Cardiac fibroblast (primary cell): ENCODE measurements at regions not wholly inside any gene's neighbourhood (a gene's known extent, or its start where the extent isn't known, plus 50 kb on each side); places are given as distances from the start of the nearest gene placed in this dataset.

Experiments
- DNase-seq, 2 donors: peaks; one replicate each; pipeline versions ENCODE4 v3.0.0 to v3.0.0-alpha.2; 2010; ENCODE audit warnings: low read depth in 2 of 2
- H3K4me3 ChIP-seq, 2 donors: replicated peaks in 1 of 2; 1 replicate in 1 of 2; 2 replicates in 1 of 2; pipeline ENCODE4 v1.5.1; 2011; ENCODE audit warnings: low read depth in 2 of 2, low read length in 2 of 2, mild to moderate bottlenecking in 2 of 2, moderate library complexity in 1 of 2
- TF ChIP-seq, protein P1 (sequence below): IDR thresholded peaks from one replicate; pipeline ENCODE4 v1.5.1; 2011; ENCODE audit warnings: low read depth, mild to moderate bottlenecking, low read length, inconsistent platforms

DNA sequence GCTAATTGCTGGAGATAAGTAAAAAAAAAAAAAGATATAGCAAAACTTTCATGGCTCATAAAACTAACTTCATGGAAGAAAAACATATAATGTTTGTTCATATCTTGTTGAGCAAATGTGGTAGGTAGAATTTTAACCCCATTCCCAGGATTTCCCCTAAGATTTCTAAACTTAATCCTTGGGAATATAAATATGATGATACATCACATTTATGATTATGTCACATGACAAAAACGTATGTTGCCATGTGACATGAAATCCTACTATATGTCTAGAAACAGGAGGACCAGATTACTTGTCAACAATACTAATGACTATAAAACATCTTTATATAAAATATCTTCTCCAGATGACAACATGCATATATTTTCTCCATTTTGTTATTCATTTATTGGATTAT is 679.0 kb upstream of the LRRC4C start:
- TF ChIP-seq, protein P1, sequence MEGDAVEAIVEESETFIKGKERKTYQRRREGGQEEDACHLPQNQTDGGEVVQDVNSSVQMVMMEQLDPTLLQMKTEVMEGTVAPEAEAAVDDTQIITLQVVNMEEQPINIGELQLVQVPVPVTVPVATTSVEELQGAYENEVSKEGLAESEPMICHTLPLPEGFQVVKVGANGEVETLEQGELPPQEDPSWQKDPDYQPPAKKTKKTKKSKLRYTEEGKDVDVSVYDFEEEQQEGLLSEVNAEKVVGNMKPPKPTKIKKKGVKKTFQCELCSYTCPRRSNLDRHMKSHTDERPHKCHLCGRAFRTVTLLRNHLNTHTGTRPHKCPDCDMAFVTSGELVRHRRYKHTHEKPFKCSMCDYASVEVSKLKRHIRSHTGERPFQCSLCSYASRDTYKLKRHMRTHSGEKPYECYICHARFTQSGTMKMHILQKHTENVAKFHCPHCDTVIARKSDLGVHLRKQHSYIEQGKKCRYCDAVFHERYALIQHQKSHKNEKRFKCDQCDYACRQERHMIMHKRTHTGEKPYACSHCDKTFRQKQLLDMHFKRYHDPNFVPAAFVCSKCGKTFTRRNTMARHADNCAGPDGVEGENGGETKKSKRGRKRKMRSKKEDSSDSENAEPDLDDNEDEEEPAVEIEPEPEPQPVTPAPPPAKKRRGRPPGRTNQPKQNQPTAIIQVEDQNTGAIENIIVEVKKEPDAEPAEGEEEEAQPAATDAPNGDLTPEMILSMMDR: no peak
- DNase-seq: no peak
- H3K4me3 ChIP-seq: no peak overlapping the region

DNA sequence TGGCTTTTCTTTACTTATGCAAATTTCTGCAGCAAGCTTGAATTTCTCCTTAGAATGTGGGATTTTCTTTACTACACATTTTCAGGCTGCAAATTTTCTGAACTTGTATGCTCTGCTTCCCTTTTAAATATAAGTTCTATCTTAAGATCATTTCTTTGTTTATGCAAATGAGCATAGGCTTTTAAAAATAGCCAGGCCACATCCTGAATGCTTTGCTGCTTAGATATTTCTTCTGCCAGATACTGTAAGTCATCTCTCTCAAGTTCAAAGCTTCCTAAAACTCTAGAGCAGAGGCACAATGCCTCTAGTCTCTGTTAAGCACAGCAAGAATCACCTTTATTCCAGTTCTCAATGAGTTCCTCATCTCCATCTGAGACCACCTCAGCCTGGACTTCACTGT is 685.9 kb upstream of the LRRC4C start:
- no peak for DNase-seq
- TF ChIP-seq, protein P1: no peak
- no peak overlapping the region for H3K4me3 ChIP-seq

DNA sequence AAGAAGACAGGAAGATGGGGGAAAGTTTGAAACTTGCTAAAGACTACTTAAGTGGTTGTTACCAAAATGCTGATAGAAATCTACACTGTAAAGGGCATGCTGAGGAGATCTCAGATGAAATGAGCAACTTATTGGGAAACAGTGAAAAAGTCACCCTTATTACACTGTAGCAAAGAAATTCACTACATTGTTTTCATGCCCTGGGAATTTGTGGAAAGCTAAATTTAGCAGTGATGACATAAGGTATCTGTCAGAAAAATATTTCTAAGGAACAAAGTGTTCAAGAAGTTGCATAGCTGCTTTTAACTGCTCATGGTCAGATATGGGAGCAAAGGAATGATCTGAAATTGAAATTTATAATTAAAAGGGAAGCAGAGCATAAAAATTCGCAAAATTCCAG is 702.4 kb upstream of the LRRC4C start:
- TF ChIP-seq, protein P1: no peak
- DNase-seq: peak; percentile 81 to 84
- no peak overlapping the region for H3K4me3 ChIP-seq

DNA sequence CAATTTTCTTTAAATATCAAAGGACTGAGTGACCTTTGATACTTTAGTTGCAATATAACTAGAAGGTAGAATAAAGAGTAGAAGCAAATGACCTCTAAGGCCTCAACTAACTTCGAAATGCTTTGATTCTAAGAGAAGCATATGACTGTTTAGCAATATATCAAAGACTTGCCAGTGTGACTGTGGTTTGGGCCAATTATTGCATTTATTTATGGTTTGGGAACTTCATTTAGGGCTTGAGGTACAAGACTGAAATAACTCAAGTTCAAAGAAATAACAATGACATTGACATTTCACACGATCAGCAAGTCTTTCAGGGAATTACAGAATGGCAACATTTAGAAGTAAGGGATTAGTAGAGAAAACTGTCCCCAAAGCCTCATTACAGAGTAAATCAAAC is 709.7 kb upstream of the LRRC4C start:
- TF ChIP-seq, protein P1: no peak
- no peak for DNase-seq
- no peak overlapping the region for H3K4me3 ChIP-seq

DNA sequence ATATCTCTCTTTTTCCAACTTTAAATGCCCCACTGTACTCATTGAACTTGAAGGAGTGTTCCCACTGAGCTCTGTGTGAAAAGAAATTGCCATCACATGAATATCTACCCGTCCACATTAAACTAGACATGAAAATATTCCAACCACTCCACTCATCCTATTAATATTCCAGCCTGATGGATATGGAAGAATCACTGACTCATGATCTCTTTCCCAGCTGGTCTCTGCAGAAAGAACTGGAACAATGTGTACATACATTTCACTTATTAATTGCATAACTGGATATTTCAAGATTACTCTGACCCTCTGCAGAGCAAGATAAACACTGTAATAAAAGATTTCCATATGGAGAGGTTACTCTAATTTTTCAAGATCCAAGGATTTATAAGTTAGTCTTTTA is 711.1 kb upstream of the LRRC4C start:
- TF ChIP-seq, protein P1: no peak
- DNase-seq: peak; percentile 18 to 61

DNA sequence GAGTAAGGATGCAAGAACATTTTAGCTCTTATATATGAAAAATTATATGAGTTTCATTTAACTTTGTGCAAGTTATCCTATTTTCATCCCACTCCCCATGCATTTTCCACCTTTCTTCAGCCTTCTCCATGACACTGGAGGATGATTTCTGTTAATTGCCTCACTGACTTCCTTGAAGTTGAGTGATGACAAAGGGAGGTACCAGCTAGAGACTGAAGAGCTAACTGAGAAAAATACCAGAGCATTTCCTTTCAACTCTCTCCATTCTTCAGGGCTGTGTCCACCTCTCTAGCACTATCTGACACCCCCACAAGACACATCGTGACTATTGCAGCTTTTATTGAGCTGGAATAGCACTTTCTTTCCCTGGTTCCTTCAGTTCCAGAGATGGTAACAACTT is 711.6 kb upstream of the LRRC4C start:
- TF ChIP-seq, protein P1: no peak
- peak; percentile 5 to 51 for DNase-seq
- H3K4me3 ChIP-seq: no peak overlapping the region

More for the DNA sequence above, 711.1 kb upstream of the LRRC4C start:
- no peak overlapping the region for H3K4me3 ChIP-seq

GRCh38 chr11:42172441-42172840 is 713.0 kb upstream of the LRRC4C start:
- TF ChIP-seq, protein P1: no peak
- no peak overlapping the region for H3K4me3 ChIP-seq
- DNase-seq: no peak
